Dedifferentiated amniotic fluid mesenchymal stem cell (primary cell): ENCODE measurements at regions not wholly inside any gene's neighbourhood (a gene's known extent, or its start where the extent isn't known, plus 50 kb on each side); places are given as distances from the start of the nearest gene placed in this dataset.
A peak's percentile ranks its signal among the peaks of the same experiment; 100 is the strongest.

Source experiments
- DNase-seq: peaks from one replicate; pipeline ENCODE4 v3.0.0-alpha.2; 2016; ENCODE audit errors: extremely low spot score

DNA sequence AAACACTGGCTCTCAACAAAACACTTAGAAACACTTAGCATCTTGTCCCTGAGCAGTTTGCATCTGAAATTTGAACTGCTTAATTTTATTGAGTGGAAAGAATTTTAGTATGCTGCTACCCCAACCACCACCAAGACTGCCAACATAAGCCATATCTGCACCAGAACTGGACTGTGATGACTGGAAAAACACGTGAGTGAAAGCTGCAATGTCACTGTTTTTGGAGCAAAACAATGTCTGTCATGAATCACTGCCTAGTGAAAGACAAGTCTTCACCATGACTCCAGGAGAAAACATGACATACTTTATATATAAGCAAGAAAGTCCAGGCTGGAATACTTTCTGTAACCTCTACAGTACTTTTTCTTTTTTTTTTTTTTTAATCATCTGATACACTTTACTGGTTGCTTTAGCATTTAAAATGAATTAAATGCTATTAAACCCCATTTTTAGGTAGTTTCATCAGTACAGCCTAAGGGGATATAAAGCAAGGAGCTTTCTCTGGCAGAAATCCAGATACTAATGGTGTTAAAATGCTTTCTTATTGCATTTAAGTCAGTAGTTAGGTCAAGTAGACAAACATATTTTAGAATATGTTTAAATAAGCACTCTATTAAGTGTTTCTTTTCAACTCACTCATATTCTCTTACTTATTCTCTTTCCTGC lies 2129.4 kb upstream of the PIK3C3 start:
- no peak for DNase-seq

DNA sequence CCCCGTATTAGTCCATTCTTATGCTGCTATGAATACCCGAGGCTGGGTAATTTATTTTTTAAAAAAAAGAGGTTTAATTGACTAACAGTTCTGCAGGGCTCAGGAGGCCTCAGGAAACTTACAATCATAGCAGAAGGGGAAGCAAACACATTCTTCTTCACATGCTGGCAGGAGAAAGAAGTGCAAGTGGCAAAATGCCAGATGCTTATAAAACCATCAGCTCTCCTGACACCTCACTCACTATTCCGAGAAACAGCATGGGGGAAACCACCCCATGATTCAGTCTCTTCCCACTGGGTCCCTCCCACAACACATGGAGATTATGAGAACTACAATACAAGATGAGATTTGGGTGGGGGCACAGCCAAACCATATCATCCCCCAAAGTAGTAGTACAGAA lies 2148.5 kb upstream of the PIK3C3 start:
- DNase-seq = no peak

DNA sequence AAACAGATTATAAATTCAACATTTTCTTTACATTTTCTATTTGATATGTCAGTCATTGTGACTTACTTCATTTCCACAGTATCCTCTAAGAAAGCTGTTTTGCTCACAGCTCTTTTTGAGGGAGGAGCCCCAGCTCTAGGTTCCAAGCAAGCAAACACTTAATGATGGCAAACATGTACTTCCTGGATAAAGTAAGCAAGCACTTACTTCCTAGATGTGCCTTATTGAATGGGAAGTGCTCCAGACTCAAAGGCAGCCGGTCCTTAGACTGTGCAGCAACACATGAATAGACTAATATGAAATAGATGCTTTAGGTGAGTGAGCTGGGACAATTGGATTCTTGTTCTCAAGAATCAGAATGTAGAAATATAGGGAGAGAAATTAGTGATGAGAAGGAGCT lies 2149.8 kb upstream of the PIK3C3 start:
- no peak for DNase-seq

DNA sequence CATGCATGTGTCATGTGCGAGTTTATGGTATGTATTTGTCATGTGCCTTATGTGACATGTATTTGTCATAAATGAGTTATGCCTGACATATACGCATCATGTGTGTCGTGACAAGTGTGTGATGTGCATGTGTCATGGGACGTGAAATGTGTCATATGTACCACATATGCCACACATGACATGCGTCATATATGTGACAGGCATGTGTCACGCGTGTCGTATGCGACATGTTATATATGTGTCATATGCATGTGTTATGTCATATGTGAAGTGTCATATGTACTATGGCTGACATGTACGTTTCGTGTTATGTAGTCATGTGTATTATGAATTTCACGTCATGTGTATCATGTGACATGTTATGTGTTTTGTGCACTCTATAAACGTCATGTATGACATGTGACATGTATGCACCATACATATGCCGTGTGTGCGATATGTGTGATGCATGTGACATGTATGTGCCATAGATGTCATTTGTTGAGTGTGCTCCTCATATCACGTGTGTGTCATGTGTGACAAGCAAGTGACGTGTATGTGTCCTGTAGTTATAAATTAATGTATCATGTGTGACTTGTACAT lies 2152.3 kb upstream of the PIK3C3 start:
- DNase-seq = no peak

GRCh38 chr18:39801848-39802247 lies 2153.2 kb upstream of the PIK3C3 start:
- DNase-seq = no peak

DNA sequence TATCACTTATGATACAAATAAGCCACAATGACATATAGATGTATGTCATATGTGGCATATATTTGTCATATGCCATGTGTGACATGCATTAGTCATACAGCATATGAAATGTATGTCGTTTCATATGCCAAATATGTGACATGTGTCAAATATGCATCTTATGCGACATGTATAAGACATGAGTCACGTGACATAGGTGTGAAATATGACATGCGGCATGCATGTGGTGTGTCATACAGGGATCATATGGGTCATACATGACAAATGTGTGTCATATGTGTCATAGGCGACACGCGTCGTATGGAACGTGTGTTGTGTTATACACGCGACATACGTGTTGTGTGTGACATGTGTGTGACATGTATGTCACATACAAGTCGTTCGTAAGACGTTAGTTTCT lies 2154.0 kb upstream of the PIK3C3 start:
- no peak for DNase-seq

DNA sequence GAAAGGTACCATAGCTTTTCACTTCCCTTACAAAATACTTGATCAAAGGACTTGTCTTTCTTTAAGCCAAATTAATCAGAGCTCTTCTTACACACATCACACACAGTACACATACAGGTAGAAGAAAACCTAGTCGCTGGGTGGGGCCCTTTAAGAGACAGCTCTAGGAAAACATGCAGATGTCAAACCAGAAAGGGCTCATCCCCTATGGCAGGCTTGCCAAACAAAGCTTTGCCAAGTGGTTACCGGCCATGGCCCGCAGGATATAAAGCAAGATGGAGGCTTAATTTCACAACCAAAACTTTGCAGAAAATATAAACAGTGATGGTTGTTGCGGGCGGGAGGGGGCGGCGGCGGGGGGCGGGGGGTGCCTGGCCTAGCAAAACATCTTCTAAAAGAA lies 2156.0 kb upstream of the PIK3C3 start:
- no peak for DNase-seq

GRCh38 chr18:39796393-39796792 lies 2158.6 kb upstream of the PIK3C3 start:
- no peak for DNase-seq

- DNase-seq = no peak
These were observed 2159.7 kb upstream of the PIK3C3 start for GRCh38 chr18:39795350-39795749.

- no peak for DNase-seq
These were observed 2161.4 kb upstream of the PIK3C3 start for GRCh38 chr18:39793609-39794008.

GRCh38 chr18:39788383-39788782 lies 2166.7 kb upstream of the PIK3C3 start:
- DNase-seq = no peak

DNA sequence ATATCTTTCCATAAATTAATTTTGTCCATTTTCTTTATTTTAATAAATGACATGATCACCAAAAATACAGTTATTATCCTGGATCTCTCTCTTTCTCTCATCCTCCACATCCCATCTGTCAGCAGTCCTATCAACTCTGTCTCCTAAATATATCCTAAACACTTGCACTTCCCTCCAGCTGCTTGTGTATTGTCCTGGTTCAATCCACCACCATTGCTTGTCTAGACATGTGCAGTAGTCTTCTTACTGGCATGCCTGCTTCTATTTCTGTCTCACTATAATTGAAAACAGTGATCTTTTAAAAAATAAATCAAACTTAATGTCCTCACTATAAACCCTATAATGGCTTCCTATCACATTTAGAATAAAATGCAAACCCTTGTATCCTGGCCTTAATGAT lies 2168.6 kb upstream of the PIK3C3 start:
- no peak for DNase-seq

GRCh38 chr18:39784541-39784940 lies 2170.5 kb upstream of the PIK3C3 start:
- DNase-seq = no peak

DNA sequence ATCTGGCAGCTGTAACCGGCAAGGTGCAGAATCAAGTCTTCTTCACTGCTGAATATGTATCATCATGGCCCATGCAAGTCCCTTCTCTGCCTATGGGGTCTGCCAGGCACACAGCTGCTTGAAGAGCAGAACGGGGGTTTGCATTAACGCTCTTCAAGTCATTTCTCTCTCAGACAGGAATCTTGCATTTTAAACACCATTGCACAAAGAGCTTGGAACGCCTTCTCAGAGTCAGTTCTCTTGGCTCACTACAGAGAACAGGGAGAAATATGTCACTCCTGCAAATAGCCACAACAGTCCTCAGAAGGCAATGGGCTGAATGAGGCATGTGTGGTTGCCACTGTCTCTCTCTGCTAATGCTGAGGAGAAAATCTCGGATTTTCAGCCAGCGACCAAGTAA lies 2173.5 kb upstream of the PIK3C3 start:
- no peak for DNase-seq

- DNase-seq = no peak
These were observed 2174.3 kb upstream of the PIK3C3 start for GRCh38 chr18:39780774-39781173.

DNA sequence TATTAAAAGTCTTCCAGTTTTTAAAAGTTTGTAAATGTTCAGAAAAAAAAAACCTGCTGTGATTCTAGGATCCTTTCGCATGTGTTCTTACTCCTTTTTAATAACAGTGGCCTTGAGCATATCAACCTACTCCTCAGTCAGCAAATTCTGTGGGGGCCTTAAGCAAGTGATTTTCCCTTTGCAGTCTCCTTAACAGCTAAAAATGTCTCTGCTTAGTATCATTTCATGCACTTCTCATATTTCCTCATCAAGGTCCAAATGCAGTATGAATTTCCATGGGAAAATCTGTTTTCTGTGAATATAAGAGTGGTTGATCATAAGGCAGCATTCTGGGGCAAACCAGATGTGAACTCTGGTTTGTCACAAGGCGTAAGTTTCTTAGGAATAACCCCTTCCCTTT lies 2175.1 kb upstream of the PIK3C3 start:
- no peak for DNase-seq

DNA sequence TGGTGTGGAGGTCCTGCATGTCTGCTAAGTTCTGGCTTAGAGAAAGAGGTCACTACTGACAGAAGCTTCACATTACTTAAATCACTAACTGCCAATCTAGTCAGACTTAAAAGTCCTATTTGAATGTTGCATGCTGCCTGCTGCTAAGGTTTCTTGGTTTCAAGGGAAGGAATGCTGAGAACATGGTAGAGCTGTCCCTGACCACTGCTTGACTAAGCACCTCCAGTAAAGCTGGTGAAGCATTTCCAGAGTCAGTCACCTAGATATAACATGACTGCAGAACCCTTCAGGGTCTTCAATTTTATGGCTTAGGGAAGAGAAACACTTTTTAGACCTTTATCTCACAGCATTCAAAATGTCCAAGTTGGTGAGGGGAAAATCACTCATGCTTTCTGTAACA lies 2178.3 kb upstream of the PIK3C3 start:
- DNase-seq = no peak

GRCh38 chr18:39774957-39775598 lies 2180.0 kb upstream of the PIK3C3 start:
- no peak for DNase-seq

DNA sequence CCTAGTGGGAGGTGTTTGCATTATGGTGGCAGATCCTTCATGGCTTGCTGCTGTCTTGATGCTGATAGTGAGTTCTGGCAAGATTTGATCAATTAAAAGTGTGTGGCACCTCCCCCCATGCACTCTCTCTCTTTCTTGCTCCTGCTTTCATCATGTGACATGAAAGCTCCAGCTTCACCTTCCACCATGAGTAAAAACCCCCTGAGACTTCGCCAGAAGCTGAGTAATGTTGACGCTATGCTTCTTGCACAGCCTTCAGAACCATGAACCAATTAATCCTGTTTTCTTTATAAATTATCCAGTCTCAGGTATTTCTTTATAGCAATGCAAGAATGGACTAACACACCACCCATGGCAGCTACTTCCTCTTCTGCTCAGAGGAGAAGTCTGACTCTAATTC lies 2181.4 kb upstream of the PIK3C3 start:
- DNase-seq = no peak

- DNase-seq = peak; percentile 15
These were observed 2182.7 kb upstream of the PIK3C3 start for GRCh38 chr18:39772155-39772919.

- no peak for DNase-seq
These were observed 2184.6 kb upstream of the PIK3C3 start for GRCh38 chr18:39770399-39770798.

DNA sequence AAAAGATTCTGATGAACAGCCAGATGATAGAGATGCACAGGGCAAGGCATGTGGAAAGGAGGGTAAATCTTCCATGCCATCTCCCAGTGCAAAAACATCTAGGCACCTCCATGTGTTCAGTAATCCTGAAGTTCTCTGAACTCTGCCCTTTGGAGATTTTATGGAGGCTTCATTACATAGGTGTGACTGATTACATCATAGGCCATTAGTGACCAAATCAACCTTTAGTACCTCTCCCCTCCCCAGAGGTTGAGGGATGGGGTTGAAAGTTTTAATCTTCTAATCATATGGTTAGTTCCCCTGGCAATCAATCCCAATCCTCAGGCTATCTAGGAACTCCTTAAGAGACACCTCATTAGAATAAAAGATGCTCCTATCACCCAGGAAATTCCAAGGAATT lies 2190.2 kb upstream of the PIK3C3 start:
- DNase-seq = no peak

DNA sequence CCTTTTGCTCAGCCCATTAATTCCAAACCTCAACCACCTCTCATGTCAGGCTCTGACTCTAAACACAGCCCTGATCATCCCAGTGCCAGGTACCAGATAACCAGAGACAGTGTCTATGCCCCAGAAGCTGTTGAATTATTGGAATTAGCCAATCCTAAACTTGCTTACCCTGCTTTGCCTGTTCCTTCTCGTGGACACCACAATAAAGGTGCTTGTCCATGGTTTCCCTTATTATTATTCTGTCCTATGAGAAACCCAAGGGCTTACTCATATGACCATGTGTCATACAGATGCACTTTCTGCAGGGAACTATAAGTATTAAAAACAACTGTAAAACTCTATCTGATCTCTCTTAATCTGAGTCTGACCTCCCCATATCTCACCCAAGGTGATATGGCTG lies 2193.8 kb upstream of the PIK3C3 start:
- DNase-seq = no peak
